ENCODE measurements at regions not wholly inside any gene's neighbourhood (a gene's known extent, or its start where the extent isn't known, plus 50 kb on each side); places are given as distances from the start of the nearest gene placed in this dataset.

GRCh38 chr16:73504591-73505575 is 457.0 kb upstream of the ZFHX3 start:
- no peaks in the 10 kb centered on the region for H3K9me3 ChIP-seq (ENCODE audit: control insufficient read depth in 2 of 2, insufficient read depth in 1 of 2, low read length in 1 of 2)
- H3K4me3 ChIP-seq (ENCODE audit: low read length in 2 of 2): no peak overlapping the region
- DNase-seq (ENCODE audit: low read depth in 6 of 9, low spot score in 9 of 9): no peak
- no peaks in the 10 kb centered on the region for H3K36me3 ChIP-seq (ENCODE audit: control insufficient read depth in 2 of 2, insufficient read depth in 2 of 2, low read length in 1 of 2)
- WGBS: 79% methylated on average over 20 of the region's 20 CpGs
- no peaks in the 10 kb centered on the region for H3K27me3 ChIP-seq (ENCODE audit: control insufficient read depth in 2 of 2, insufficient read depth in 1 of 2, low read length in 1 of 2)
- no peak overlapping the region for H3K27ac ChIP-seq (ENCODE audit: low read depth in 1 of 2, low read length in 1 of 2)
- H3K4me1 ChIP-seq (ENCODE audit: control insufficient read depth in 2 of 2, insufficient read depth in 2 of 2, low read length in 2 of 2): no peaks in the 10 kb centered on the region

DNA sequence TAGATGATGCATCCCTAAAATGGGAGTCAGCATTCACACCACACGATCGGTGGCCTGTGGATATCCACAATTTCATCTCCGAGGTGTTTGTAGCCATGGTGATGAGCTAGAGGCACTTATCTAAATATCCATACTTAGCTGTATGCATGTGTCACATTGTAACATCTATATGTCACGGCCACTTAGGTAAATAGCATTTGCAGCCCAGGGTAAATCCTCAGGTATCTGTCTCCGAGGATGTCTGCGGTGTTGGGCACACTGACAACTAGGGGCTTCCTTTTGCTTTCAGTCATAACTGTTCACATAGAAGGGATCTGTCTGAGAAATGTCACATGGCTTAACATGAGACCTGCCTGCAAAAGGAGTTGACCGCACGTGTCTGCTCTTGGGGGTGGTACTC is 455.2 kb upstream of the ZFHX3 start:
- no peaks in the 10 kb centered on the region for H3K9me3 ChIP-seq (ENCODE audit: control insufficient read depth in 2 of 2, insufficient read depth in 1 of 2, low read length in 1 of 2)
- WGBS: 94% methylated on average over 8 of the region's 8 CpGs
- no peaks in the 10 kb centered on the region for H3K27me3 ChIP-seq (ENCODE audit: control insufficient read depth in 2 of 2, insufficient read depth in 1 of 2, low read length in 1 of 2)
- no peaks in the 10 kb centered on the region for H3K4me1 ChIP-seq (ENCODE audit: control insufficient read depth in 2 of 2, insufficient read depth in 2 of 2, low read length in 2 of 2)
- no peak overlapping the region for H3K4me3 ChIP-seq (ENCODE audit: low read length in 2 of 2)
- no peak overlapping the region for H3K27ac ChIP-seq (ENCODE audit: low read depth in 1 of 2, low read length in 1 of 2)
- no peaks in the 10 kb centered on the region for H3K36me3 ChIP-seq (ENCODE audit: control insufficient read depth in 2 of 2, insufficient read depth in 2 of 2, low read length in 1 of 2)
- no peak for DNase-seq (ENCODE audit: low read depth in 6 of 9, low spot score in 9 of 9)

GRCh38 chr16:73499276-73499675 is 451.3 kb upstream of the ZFHX3 start:
- no peak for DNase-seq (ENCODE audit: low read depth in 6 of 9, low spot score in 9 of 9)
- WGBS: 97% methylated on average over 10 of the region's 10 CpGs
- Histone ChIP-seq H3K9me3 (ENCODE audit: control insufficient read depth in 2 of 2, insufficient read depth in 1 of 2, low read length in 1 of 2) (no peaks in the 10 kb centered on the region), H3K4me3 (ENCODE audit: low read length in 2 of 2) (no peak overlapping the region), H3K36me3 (ENCODE audit: control insufficient read depth in 2 of 2, insufficient read depth in 2 of 2, low read length in 1 of 2) (no peaks in the 10 kb centered on the region), H3K27ac (ENCODE audit: low read depth in 1 of 2, low read length in 1 of 2) (no peak overlapping the region), H3K4me1 (ENCODE audit: control insufficient read depth in 2 of 2, insufficient read depth in 2 of 2, low read length in 2 of 2) (no peaks in the 10 kb centered on the region), H3K27me3 (ENCODE audit: control insufficient read depth in 2 of 2, insufficient read depth in 1 of 2, low read length in 1 of 2) (no peaks in the 10 kb centered on the region)

GRCh38 chr16:73485880-73486279 is 438.0 kb upstream of the ZFHX3 start:
- 84% methylated on average over 4 of the region's 4 CpGs for WGBS
- Histone ChIP-seq H3K9me3 (ENCODE audit: control insufficient read depth in 2 of 2, insufficient read depth in 1 of 2, low read length in 1 of 2) (no peaks in the 10 kb centered on the region), H3K27me3 (ENCODE audit: control insufficient read depth in 2 of 2, insufficient read depth in 1 of 2, low read length in 1 of 2) (peaks cover 3 to 13% of the 10 kb centered on the region in 2 donors), H3K27ac (ENCODE audit: low read depth in 1 of 2, low read length in 1 of 2) (no peak overlapping the region), H3K4me3 (ENCODE audit: low read length in 2 of 2) (no peak overlapping the region), H3K4me1 (ENCODE audit: control insufficient read depth in 2 of 2, insufficient read depth in 2 of 2, low read length in 2 of 2) (no peaks in the 10 kb centered on the region), H3K36me3 (ENCODE audit: control insufficient read depth in 2 of 2, insufficient read depth in 2 of 2, low read length in 1 of 2) (no peaks in the 10 kb centered on the region)
- DNase-seq (ENCODE audit: low read depth in 6 of 9, low spot score in 9 of 9): no peak

DNA sequence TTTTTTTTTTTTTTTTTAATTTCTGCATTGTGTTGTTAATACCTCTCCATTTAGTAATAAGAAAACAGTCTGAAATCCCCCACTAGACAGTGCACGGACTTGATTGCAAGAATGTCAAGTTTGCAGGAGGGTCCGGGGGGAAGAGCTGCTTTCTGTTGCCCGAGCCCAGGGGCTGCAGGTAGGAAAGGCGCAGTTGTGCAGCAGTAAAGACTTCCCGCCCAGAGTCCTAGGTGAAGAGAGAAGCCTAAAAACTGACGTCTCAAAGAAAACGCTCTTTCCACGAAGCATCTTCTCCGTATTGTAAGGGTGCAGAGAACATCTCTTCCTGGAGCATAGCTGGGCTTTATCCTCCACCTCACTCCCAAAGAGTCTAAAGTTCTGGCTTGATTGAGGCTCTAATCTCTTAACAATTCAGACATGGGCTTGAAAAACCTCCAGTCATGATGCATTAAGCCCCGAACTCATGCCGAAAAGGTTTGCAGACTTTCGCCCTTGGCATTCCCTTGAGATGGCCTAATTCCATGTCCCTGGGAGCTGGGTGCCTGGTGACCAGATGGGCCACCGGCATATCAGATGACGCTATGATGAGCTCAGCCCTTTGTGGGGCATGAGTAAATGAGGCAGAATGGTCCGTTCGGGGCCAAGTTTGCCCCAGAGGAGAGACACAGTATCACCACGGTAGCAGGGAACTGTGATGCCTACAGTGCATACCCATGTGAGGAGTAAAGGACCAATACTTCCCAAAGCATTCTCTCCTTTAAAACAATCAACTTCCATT is 436.2 kb upstream of the ZFHX3 start:
- Histone ChIP-seq H3K27ac (ENCODE audit: low read depth in 1 of 2, low read length in 1 of 2) (no peak overlapping the region), H3K36me3 (ENCODE audit: control insufficient read depth in 2 of 2, insufficient read depth in 2 of 2, low read length in 1 of 2) (no peaks in the 10 kb centered on the region), H3K4me1 (ENCODE audit: control insufficient read depth in 2 of 2, insufficient read depth in 2 of 2, low read length in 2 of 2) (no peaks in the 10 kb centered on the region), H3K4me3 (ENCODE audit: low read length in 2 of 2) (no peak overlapping the region), H3K27me3 (ENCODE audit: control insufficient read depth in 2 of 2, insufficient read depth in 1 of 2, low read length in 1 of 2) (peaks cover 3 to 13% of the 10 kb centered on the region in 2 donors), H3K9me3 (ENCODE audit: control insufficient read depth in 2 of 2, insufficient read depth in 1 of 2, low read length in 1 of 2) (no peaks in the 10 kb centered on the region)
- no peak for DNase-seq (ENCODE audit: low read depth in 6 of 9, low spot score in 9 of 9)
- WGBS: 76% methylated on average over 17 of the region's 17 CpGs

- 16% methylated on average over 30 of the region's 30 CpGs for WGBS
- H3K36me3 ChIP-seq (ENCODE audit: control insufficient read depth in 2 of 2, insufficient read depth in 2 of 2, low read length in 1 of 2): no peaks in the 10 kb centered on the region
- H3K4me3 ChIP-seq (ENCODE audit: low read length in 2 of 2): no peak overlapping the region
- peaks cover 3 to 13% of the 10 kb centered on the region in 2 donors for H3K27me3 ChIP-seq (ENCODE audit: control insufficient read depth in 2 of 2, insufficient read depth in 1 of 2, low read length in 1 of 2)
- no peaks in the 10 kb centered on the region for H3K4me1 ChIP-seq (ENCODE audit: control insufficient read depth in 2 of 2, insufficient read depth in 2 of 2, low read length in 2 of 2)
- H3K27ac ChIP-seq (ENCODE audit: low read depth in 1 of 2, low read length in 1 of 2): no peak overlapping the region
- no peak for DNase-seq (ENCODE audit: low read depth in 6 of 9, low spot score in 9 of 9)
- no peaks in the 10 kb centered on the region for H3K9me3 ChIP-seq (ENCODE audit: control insufficient read depth in 2 of 2, insufficient read depth in 1 of 2, low read length in 1 of 2)
Observed at GRCh38 chr16:73483076-73483791, 435.3 kb upstream of the ZFHX3 start.

- 71% methylated on average over 6 of the region's 6 CpGs for WGBS
- H3K27ac ChIP-seq (ENCODE audit: low read depth in 1 of 2, low read length in 1 of 2): no peak overlapping the region
- no peaks in the 10 kb centered on the region for H3K36me3 ChIP-seq (ENCODE audit: control insufficient read depth in 2 of 2, insufficient read depth in 2 of 2, low read length in 1 of 2)
- no peak for DNase-seq (ENCODE audit: low read depth in 6 of 9, low spot score in 9 of 9)
- H3K4me1 ChIP-seq (ENCODE audit: control insufficient read depth in 2 of 2, insufficient read depth in 2 of 2, low read length in 2 of 2): no peaks in the 10 kb centered on the region
- H3K27me3 ChIP-seq (ENCODE audit: control insufficient read depth in 2 of 2, insufficient read depth in 1 of 2, low read length in 1 of 2): peaks cover 3 to 13% of the 10 kb centered on the region in 2 donors
- H3K9me3 ChIP-seq (ENCODE audit: control insufficient read depth in 2 of 2, insufficient read depth in 1 of 2, low read length in 1 of 2): no peaks in the 10 kb centered on the region
- H3K4me3 ChIP-seq (ENCODE audit: low read length in 2 of 2): no peak overlapping the region
Observed at GRCh38 chr16:73482310-73482709, 434.4 kb upstream of the ZFHX3 start.

GRCh38 chr16:73480381-73480780 is 432.5 kb upstream of the ZFHX3 start:
- H3K4me3 ChIP-seq (ENCODE audit: low read length in 2 of 2): no peak overlapping the region

More at GRCh38 chr16:73480381-73480780, 432.5 kb upstream of the ZFHX3 start:
- no peaks in the 10 kb centered on the region for H3K4me1 ChIP-seq (ENCODE audit: control insufficient read depth in 2 of 2, insufficient read depth in 2 of 2, low read length in 2 of 2)
- DNase-seq (ENCODE audit: low read depth in 6 of 9, low spot score in 9 of 9): no peak
- H3K27me3 ChIP-seq (ENCODE audit: control insufficient read depth in 2 of 2, insufficient read depth in 1 of 2, low read length in 1 of 2): peaks cover 3 to 13% of the 10 kb centered on the region in 2 donors
- H3K36me3 ChIP-seq (ENCODE audit: control insufficient read depth in 2 of 2, insufficient read depth in 2 of 2, low read length in 1 of 2): no peaks in the 10 kb centered on the region
- 50% methylated on average over 2 of the region's 2 CpGs for WGBS
- no peak overlapping the region for H3K27ac ChIP-seq (ENCODE audit: low read depth in 1 of 2, low read length in 1 of 2)
- no peaks in the 10 kb centered on the region for H3K9me3 ChIP-seq (ENCODE audit: control insufficient read depth in 2 of 2, insufficient read depth in 1 of 2, low read length in 1 of 2)

All from thymus (tissue), 11 donors.